ENCODE measurements at regions not wholly inside any gene's neighbourhood (a gene's known extent, or its start where the extent isn't known, plus 50 kb on each side); places are given as distances from the start of the nearest gene placed in this dataset.
"Not testable (repeated sequence)": the region's sequence is repeated elsewhere in the genome, so short reads cannot be mapped to it uniquely, and the experiment has no call there.

- TF ChIP-seq E2F4 (CRISPR knock-in tag; IDR thresholded peaks at IDR 0.05; ENCODE audit: low read depth) = peak; percentile 33; the same call in 1 of the 2 replicates
Measured at GRCh38 chr1:234780112-234780511, 170.1 kb upstream of the IRF2BP2 start (continued).

- H3K36me3 ChIP-seq (ENCODE audit: control insufficient read depth, insufficient read depth, low read length); CTCF ChIA-PET (ENCODE audit: low intra/inter-chr PET ratio); DNase-seq (ENCODE audit: extremely low read depth in 1 of 4, low spot score in 3 of 4); H3K4me2 ChIP-seq (ENCODE audit: insufficient read depth, low read length); H3K9me3 ChIP-seq (replicated peaks; ENCODE audit: control insufficient read depth, insufficient read depth, low read depth, low read length); H3K9me1 ChIP-seq (ENCODE audit: control insufficient read depth, insufficient read depth, low read length); H3K79me2 ChIP-seq (ENCODE audit: control insufficient read depth, insufficient read depth, low read length); in situ Hi-C loops (cut with MboI); H3K4me3 ChIP-seq; FAIRE-seq; H3K27ac ChIP-seq (ENCODE audit: extremely low read depth, low read depth, low read length); intact Hi-C loops (cut with micrococcal nuclease); ATAC-seq; H4K20me1 ChIP-seq (replicated peaks; ENCODE audit: control insufficient read depth, insufficient read depth, low read length); H2AFZ ChIP-seq (ENCODE audit: low read depth, low read length); H3K9ac ChIP-seq (ENCODE audit: insufficient read depth in 1 of 2, low read depth in 2 of 2, low read length in 2 of 2); BruUV-seq (replicated peaks); TF ChIP-seq BRCA1 (IDR thresholded peaks at IDR 0.05); PBX2 (tag; conservative IDR thresholded peaks at IDR 0.05; ENCODE audit: low read depth): not testable (repeated sequence)
- 0 out of 2 replicates have a peak, but pooled peaks have one; percentile 87 for TF ChIP-seq BRCA1 (CRISPR knock-in tag; IDR thresholded peaks at IDR 0.05)
- 0 out of 2 replicates have a peak, but pooled peaks have one; percentile 4 for TF ChIP-seq PBX2 (CRISPR knock-in tag; IDR thresholded peaks at IDR 0.05; ENCODE audit: low read depth)
- TF ChIP-seq HDAC8 (tag; IDR thresholded peaks at IDR 0.05) = 0 out of 2 replicates have a peak, but pooled peaks have one; percentile 40
- TF ChIP-seq VEZF1 (CRISPR knock-in tag; IDR thresholded peaks at IDR 0.05) = 0 out of 2 replicates have a peak, but pooled peaks have one; percentile 14
- 18% methylated on average over 5 of the region's 5 CpGs for WGBS (ENCODE audit: insufficient coverage, low coverage, missing lambda C conversion rate)
- peaks cover 53 to 57% of the 10 kb centered on the region in 2 experiments for H3K27me3 ChIP-seq (ENCODE audit: control insufficient read depth in 2 of 2, insufficient read depth in 2 of 2, low read length in 2 of 2)
- POLR2A ChIA-PET = interaction anchor here (0.6 kb wide), 1 partner anchor 131 kb away, joined by 3 read pairs; no protein-coding TSS in a partner anchor
- H3K4me1 ChIP-seq (replicated peaks in 1 of 2; ENCODE audit: control insufficient read depth in 2 of 2, insufficient read depth in 2 of 2, low read length in 2 of 2) = peaks cover 9 to 18% of the 10 kb centered on the region in 2 experiments
Measured at GRCh38 chr1:234779600-234779999, 169.6 kb upstream of the IRF2BP2 start.

All from K562 (cell line).